ENCODE measurements at regions not wholly inside any gene's neighbourhood (a gene's known extent, or its start where the extent isn't known, plus 50 kb on each side); places are given as distances from the start of the nearest gene placed in this dataset.
"Not testable (repeated sequence)": the region's sequence is repeated elsewhere in the genome, so short reads cannot be mapped to it uniquely, and the experiment has no call there.

DNA sequence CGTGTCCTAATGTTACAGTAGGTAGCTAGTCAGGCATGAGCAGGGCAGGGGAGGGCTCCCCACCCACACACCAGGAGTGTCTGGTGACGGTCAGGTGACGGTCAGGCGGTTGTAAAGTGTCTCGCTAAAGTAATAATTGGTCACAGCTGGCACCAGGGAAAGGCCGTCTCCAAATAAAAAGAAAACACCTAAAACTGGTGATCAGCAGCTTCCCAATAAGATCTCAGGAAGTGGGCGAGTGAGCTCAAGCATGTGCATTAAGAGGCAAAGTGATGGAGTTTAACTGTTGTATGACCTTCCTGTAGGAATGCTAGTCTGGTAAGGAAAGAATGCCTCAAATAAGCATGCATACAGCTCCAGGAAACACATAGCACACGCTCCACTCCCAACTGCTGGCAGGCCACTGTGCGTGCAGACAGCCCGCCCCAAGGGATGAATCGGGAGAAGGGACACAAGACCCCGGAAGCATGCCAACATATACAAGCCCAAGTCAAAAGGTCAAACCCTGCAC, 177.1 kb downstream of the RNF144A start:
- no peak for DNase-seq (ENCODE audit: low spot score)
- intact Hi-C loops (cut with DNase I): no loop called here

DNA sequence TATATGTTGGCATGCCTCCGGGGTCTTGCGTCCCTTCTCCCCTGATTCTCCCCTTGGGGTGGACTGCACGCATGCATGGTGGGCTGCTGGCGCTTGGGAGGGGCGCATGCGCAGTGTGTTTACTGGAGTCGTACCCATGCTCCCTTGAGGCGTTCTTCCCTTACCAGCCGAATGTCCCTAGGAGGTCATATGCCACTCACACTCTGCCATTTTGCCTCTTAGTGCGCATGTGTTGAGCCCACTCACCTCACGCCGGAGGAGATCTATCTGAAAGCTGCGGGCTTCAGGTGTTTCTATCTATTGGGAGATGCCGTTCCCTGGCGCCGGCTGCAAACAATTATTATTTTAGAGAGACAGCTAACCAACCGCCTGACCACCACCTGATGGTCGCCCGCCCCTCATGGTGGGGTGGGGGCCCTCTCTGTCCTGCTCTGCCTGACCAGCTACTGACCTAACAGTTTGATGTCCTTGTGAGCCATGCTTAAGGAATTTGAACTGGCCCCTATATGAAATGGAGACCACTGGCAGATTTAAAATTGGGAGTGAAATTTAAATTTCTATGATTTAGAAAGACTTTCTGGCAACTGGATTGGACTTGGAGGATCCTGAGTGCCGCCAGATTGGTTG, 179.6 kb downstream of the RNF144A start:
- no peak for DNase-seq (ENCODE audit: low spot score)
- intact Hi-C loops (cut with DNase I): no loop called here

DNA sequence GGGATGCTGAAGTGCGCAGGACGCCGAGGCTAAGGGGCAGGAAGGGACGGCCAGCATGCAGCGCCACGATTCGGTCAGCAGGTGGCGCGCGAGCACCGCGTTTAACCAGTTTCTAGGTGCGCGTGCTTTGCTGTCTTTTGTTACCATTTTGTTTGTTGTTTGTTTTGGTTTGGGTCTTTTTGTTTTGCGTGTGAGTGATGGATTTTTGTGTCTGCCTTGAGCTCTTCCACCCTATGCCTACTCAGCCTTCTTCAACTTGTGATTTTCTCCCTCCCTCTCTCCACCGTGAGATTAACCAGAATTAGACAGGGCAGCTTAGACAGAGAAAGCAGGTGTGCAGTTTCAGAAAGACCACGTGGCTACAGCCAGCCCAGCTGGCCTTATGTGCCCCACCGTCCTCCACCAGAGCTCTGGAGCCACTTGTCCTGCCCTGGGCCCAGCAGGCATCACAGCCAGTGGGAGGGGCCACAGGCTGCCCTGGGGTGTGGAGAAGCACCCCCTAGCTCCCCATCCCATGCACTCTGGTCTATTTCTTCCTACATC, 180.2 kb downstream of the RNF144A start:
- peak; percentile 92 for DNase-seq (ENCODE audit: low spot score)
- intact Hi-C loops (cut with DNase I): no loop called here

DNA sequence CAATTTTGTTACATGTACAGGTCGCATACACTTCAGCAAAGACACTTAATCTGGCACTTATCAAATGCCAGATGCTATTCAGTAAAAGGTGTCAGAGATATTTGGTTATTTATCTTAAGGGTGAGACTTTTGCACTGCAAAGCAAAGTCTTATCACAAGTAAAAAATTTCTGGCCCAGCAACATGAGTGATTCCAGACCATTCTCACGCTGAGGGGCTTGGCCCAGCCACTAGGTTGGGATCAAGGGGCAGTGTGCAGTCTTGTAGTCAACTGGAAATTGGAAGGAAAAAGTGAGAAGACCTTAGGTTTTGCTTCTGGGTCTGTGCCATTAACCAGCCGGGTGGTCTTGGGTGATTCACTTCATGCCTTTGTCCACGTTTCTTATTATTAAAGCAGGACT, 181.6 kb downstream of the RNF144A start:
- intact Hi-C loops (cut with DNase I): no loop called here
- no peak for DNase-seq (ENCODE audit: low spot score)

DNA sequence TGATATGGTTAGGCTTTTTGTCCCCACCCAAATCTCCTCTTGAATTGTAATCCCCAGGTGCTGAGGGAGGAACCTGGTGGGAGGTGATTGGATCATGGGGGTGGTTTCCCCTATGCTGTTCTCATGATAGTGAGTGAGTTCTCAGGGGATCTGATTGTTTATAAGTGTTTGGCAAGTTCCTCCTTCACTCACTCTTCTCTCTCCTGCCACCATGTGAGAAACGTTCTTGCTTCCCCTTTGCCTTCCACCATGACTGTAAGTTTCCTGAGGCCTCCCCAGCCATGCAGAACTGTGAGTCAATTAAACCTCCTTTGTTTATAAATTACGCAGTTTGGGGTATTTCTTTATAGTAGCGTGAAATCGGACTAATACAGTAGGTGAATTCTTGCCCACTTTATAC, 182.5 kb downstream of the RNF144A start:
- intact Hi-C loops (cut with DNase I); DNase-seq (ENCODE audit: low spot score): not testable (repeated sequence)

DNA sequence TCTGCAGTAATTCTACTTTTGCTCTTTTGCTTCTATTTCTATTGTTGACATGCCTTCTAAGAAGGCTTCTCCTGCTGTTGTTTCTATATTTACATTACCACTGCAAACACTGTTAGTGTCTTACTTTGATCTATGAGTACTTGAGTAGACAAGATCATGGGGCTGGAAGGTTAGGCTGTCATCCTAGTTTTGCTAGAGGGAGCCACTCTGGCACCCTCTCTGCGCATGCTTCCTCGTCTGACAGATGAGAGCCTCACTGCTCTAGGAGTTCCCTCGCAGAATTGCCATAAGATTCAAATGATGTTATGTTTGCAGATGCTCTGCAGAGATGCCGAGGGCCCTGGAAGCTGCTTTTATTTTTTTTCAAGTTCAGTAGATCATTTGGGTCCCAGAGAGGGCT, 185.6 kb downstream of the RNF144A start:
- intact Hi-C loops (cut with DNase I): no loop called here
- no peak for DNase-seq (ENCODE audit: low spot score)

DNA sequence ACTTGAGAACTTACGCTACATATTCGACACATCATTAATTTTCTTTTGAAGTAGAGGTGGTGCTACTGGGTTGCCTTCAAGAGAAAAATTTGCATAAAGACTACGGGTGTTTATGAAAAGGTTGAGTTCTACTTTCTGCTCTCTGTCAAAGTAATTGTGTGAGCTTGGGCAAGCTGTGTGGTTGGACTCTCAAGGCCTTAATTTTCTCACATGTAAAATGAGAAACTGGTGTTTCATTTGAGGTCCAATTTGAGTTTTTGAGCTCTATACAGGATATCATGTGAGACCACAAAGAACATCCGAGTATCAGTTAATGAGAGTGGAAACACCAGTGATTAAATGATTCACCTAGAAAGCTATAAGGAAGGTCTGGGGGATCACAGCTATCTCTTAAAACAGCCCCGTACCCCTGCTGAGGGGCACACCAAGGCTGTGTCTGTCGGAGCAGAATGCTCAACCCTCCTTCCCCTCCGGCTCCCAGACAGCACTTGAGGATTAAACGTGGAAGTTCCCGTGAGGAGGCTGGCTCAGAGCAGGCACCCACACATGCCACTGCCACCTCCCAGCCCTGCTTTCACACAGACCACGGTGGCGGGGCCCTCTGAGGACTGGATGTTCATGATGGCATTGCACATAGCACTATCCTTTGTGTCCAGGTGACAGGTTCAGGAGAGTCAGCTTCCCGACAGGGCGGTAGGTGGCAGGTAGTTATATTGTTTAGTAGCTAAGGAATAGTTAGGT, 191.8 kb downstream of the RNF144A start:
- DNase-seq (ENCODE audit: low spot score): no peak
- intact Hi-C loops (cut with DNase I): no loop called here

DNA sequence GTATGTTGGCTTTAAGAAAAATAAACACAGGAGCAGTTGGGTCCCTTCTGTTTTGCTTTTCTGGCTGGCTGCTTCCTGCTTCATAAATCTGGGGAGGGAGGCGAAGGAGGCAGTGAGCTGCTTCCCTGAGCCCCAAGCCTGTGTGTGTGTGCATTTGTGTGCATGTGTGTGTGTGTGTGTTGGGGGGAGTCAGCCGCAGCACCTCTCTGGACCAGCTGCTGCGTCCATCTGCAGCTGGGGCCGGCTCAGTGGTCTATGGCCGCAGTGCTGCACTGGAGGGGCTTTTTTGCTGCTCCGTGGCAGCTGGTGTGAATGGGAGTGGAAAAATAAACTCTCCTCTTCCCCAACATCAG, 192.3 kb downstream of the RNF144A start:
- intact Hi-C loops (cut with DNase I): no loop called here
- DNase-seq (ENCODE audit: low spot score): no peak

DNA sequence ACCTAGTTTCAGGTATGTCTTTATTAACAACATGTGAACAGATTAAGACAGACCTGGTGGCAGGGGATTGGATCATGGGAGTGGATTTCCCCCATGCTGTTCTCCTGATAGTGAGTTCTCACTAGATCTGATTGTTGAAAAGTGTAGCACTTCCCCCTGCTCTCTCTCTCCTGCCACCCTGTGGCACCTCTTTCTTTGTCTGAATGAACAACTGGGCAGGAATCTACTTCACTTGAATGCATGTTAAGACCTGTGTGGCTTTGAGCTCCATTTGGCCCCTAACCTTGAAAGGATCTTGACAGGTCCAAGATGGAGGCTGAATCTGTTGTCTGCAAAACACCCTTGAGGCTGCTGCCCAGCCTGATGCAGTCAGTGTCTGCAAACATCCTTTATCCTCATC, 194.4 kb downstream of the RNF144A start:
- intact Hi-C loops (cut with DNase I): no loop called here
- no peak for DNase-seq (ENCODE audit: low spot score)

DNA sequence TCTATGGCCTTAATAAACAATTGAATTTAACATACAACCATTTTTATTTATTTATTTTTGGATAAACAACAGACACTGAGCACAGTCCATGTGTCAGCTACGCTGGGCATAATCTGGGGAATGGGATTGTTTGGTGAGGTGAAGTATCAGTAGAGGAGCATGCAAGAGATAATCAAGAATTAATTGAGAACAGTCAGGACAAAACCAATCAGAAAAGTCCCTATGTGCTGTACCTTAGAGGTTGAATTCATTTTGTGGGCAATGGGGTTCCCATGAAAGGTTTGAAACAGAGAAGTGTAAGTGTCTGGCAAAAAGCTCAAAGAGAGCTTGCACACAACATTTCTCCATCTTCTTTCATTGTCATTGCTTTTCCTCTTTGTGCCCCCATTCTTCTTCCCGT, 198.2 kb downstream of the RNF144A start:
- intact Hi-C loops (cut with DNase I): no loop called here
- no peak for DNase-seq (ENCODE audit: low spot score)

DNA sequence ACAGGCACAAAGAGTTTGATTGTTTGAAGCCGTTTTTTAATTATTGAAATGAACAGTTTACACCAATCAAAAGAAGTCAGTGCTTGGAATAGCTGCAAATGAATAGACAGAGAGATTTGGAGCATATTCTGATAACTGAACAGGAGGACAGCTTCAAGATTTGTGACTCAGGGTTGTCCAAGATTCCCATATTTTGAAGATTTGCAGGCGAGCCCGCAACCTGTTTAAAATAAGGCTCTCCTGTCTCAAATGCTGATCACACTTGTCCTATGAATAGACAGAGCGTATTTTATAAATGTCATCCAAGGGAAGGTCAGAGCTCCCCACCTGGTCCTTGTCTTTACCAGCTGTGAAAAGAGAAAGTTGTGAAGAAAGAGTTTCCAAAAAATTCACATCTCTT, 198.7 kb downstream of the RNF144A start:
- intact Hi-C loops (cut with DNase I): no loop called here
- no peak for DNase-seq (ENCODE audit: low spot score)

DNA sequence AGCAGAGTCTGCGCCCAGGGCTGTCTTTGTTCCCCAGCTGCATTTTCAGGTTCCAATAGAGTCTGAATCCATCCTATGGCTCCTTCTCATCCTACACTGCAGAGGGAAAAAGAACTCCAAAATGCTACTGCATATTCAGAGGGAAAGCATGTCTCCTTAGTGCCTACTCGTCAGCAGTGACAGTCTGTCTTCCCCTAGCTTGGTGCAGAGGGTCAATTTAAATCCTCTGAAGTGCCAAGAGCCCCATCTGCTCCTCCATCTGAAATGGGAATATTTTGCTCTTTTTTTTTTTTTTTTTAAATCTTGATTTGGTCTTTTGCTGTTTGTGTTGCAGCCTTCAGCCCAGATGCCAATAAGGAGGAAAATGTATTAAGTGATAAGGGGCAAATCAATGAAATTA, 199.3 kb downstream of the RNF144A start:
- DNase-seq (ENCODE audit: low spot score): no peak
- intact Hi-C loops (cut with DNase I): no loop called here

DNA sequence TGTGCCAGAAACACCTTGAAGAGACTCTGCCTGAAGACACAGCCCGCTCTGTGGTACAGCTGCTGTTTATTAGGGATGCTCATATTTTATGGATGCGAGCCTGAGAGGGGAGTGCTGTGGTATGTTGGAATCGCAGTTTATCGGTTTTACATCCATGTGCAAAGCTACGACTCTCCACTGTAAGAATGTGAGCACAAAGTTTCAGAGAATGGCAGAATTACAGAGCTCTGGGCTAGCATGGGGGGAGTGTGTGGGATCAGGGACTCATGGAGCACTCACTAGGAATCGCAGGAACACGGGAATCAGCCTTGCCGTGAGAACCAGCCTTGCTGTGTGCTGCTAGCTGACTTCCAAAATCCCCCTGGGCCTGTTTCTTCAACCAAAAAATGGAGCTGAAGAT, 199.9 kb downstream of the RNF144A start:
- no peak for DNase-seq (ENCODE audit: low spot score)
- intact Hi-C loops (cut with DNase I): no loop called here

DNA sequence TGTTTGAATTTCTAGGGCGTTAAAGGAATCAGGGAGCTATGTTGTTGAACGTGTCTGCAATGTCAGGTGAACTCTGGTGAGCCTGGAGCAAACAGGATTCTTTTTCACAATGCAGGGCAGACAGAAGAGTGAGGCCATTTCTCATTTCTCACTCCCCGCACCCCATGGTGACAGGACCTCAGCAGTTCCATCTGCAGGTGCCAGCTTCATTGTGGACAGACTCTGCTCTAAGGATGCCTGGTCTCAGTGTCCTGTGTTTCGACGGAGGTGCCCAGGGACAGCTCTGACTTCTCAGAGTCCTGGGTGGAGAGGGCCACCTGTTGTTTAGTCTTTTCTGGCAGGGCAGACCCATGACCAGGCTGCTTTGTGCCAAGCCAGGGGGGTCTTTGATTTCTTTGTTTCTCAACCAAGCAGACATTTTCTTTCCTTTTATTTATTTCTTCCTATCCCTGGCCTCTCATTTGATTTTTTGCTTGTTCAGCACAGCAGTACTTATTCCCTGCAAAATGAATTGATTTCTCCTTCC, 201.5 kb downstream of the RNF144A start:
- DNase-seq (ENCODE audit: low spot score): no peak
- intact Hi-C loops (cut with DNase I): no loop called here

DNA sequence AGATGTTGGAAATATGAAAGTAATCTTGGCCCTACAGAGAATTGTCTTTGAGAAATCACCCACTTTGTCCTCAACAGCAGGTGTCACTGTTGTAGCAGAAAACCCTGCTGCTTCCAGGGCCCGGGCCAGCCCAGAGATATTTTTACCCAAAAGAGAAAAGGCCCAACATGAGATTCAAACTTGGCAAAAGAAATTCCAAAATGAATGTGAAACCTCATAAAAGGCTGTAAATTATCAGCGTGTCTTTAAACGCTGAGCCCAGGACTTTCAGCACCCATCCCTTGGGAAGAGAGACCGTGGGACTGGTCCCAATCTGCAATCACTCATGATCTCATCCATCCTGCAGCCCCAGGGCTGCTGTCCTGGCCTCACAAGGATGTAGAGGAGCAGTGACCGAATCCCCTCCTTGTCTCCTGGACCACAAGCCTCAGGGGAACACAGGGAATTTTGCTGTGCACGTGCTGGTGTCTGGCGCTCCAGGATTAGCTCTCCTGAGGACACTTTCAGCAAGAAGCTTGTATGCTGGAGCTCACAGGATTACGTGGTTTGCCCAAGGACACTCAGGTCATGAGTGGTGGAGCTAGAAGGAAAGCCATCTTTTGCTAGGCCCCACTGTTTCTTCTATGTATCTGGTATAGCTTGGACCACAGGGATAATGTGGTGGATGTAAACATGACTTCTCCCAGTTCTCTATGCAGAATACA, 202.1 kb downstream of the RNF144A start:
- no peak for DNase-seq (ENCODE audit: low spot score)
- intact Hi-C loops (cut with DNase I): no loop called here

DNA sequence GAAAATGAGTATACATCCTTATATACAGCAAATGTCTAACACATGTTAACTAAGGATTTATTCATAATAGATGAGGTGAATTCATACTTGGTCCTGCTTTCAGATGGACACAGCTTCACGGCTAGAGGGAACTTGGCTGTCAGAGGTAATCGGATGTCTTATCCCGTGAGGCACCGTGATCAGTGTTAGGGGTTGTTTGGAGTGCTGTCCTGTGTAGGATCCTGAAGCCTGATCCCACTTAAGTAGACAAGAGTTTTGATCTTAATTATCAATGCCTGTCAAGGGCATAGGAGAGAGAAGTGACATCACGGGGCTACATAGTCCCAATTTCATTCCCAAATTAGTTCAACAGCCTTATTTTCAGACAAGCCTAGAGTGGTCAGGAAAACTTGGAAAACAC, 204.6 kb downstream of the RNF144A start:
- no peak for DNase-seq (ENCODE audit: low spot score)
- intact Hi-C loops (cut with DNase I): no loop called here

DNA sequence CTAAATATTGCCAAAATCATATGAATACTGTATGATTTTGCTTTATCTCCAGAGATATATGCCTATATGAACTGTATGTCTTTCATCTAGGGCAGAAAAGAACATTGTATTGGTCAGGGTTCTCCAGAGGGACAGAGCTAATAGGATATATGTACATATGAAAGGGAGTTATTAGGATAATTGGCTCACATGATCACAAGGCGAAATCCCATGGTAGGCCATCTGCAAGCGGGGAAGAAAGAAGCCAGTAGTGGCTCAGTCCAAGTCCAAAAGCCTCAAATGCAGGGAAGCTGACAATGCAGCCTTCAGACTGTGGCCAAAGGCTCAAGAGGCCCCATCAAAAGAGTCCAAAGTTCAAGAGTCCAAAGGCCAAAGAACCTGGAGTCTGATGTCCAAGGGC, 209.9 kb downstream of the RNF144A start:
- intact Hi-C loops (cut with DNase I): no loop called here
- no peak for DNase-seq (ENCODE audit: low spot score)

DNA sequence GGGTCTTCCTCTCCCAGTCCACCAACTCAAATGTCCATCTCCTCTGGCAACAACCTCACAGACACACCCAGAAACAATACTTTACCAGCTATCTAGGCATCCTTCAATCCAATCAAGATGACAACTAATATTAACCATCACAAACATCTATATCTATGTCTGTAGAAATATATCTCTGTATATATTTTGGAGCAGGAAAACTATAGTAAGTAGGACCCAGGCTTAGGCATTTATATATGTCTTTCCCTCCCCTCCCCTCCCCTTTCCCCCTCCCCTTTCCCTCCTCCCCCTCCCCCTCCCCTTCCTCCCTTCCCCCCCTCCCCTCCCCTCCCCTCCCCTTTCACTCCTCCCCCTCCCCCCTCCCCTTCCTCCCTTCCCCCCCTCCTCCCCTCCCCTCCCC, 210.5 kb downstream of the RNF144A start:
- DNase-seq (ENCODE audit: low spot score): no peak
- intact Hi-C loops (cut with DNase I): no loop called here

DNA sequence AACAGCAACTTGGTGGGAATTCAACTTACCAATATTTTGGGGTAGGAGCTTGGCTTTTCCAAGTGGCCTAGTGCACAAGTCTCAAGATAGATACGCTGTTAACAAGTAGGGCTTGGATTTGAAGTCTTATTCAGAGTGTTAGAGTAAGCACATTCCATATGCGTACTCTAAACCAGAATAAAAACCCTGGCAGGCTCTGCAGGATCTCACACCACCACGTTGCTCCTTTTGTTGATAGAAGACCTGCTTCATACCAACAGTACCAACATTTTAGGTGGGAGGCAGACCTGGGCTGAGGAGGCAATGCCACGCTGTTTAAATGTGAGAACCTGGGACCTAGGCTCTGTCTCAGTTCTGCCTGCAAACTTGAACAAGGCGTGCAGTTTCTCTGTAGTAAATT, 214.0 kb downstream of the RNF144A start:
- intact Hi-C loops (cut with DNase I): no loop called here
- DNase-seq (ENCODE audit: low spot score): no peak

DNA sequence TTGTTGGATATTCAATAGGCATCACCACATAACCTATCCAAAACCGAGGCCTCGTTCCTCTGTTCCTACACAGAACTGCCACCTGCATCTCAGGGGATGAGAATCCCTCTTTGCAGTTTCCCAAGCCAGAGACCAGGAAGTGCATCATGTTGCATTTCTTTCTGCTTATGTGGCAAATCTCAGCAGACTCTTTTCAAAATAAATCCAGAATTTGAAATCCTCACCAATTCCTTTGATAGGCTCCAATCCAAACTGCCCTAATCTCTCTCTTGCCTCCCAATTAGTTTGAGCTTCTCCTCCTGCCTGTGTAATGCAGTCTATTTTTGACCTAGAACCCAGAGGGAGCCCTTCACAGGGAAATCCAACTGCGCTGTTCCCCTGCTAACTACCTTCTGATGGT, 215.5 kb downstream of the RNF144A start:
- no peak for DNase-seq (ENCODE audit: low spot score)
- intact Hi-C loops (cut with DNase I): no loop called here
